Neural progenitor cell (in vitro differentiated cells): ENCODE measurements at regions not wholly inside any gene's neighbourhood (a gene's known extent, or its start where the extent isn't known, plus 50 kb on each side); places are given as distances from the start of the nearest gene placed in this dataset.

ENCODE experiments used
- EZH2 ChIP-seq: fragments of 200-600 bp; sonication (generic); IDR thresholded peaks from 2 replicates; pipeline ENCODE4 v1.6.1; 2017; ENCODE audit warnings: antibody characterized with exemption, mild to moderate bottlenecking, moderate library complexity
- EZH2phosphoT487 ChIP-seq: fragments of 200-600 bp; sonication (generic); IDR thresholded peaks from 2 replicates; pipeline ENCODE4 v1.6.1; 2017; ENCODE audit warnings: antibody characterized with exemption
- TF ChIP-seq, protein P1 (sequence below): fragments of 200-600 bp; sonication (generic); IDR thresholded peaks from 2 replicates; pipeline ENCODE4 v1.5.1; 2017; ENCODE audit warnings: antibody characterized with exemption, mild to moderate bottlenecking

DNA sequence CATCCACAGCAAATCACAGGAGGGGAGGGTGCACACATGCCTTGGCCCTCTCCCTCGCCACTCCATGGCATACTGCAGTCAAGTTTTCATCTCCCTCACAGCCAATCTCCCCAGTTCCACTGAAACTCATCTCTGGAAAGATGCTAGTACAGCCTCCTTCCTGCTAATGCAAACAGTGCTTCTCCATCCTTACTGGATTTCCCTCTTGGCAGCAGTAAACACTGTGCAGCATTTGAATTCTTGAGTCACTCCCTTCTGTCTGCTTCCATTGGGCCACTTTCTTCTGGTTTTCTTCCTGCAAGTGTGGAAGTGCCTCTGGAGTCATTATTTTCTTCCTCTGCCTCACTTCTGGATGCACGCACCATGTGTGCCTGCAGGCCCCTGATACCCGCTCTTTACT, 460.3 kb downstream of the QKI start:
- TF ChIP-seq, protein P1, sequence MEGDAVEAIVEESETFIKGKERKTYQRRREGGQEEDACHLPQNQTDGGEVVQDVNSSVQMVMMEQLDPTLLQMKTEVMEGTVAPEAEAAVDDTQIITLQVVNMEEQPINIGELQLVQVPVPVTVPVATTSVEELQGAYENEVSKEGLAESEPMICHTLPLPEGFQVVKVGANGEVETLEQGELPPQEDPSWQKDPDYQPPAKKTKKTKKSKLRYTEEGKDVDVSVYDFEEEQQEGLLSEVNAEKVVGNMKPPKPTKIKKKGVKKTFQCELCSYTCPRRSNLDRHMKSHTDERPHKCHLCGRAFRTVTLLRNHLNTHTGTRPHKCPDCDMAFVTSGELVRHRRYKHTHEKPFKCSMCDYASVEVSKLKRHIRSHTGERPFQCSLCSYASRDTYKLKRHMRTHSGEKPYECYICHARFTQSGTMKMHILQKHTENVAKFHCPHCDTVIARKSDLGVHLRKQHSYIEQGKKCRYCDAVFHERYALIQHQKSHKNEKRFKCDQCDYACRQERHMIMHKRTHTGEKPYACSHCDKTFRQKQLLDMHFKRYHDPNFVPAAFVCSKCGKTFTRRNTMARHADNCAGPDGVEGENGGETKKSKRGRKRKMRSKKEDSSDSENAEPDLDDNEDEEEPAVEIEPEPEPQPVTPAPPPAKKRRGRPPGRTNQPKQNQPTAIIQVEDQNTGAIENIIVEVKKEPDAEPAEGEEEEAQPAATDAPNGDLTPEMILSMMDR, result no peak
- TF ChIP-seq EZH2 (no peak), EZH2phosphoT487 (no peak)
